HCT116 (cell line): ENCODE measurements at regions not wholly inside any gene's neighbourhood (a gene's known extent, or its start where the extent isn't known, plus 50 kb on each side); places are given as distances from the start of the nearest gene placed in this dataset.

Source experiments
- ELF1 ChIP-seq: IDR thresholded peaks from 2 replicates; pipeline ENCODE4 v1.6.1; 2012; ENCODE audit warnings: low read depth, borderline replicate concordance
- EZH2 ChIP-seq: fragments of 200-600 bp; sonication (generic); IDR thresholded peaks from 2 replicates; pipeline ENCODE4 v1.6.1; 2017; ENCODE audit warnings: antibody characterized with exemption, mixed run types
- MAX ChIP-seq: IDR thresholded peaks from 2 replicates; pipeline ENCODE4 v1.6.1; 2012
- POLR2AphosphoS5 ChIP-seq: IDR thresholded peaks from 2 replicates; pipeline ENCODE4 v1.6.1; 2011; ENCODE audit warnings: mild to moderate bottlenecking, low read depth, low read length, moderate library complexity
- RAD21 ChIP-seq: IDR thresholded peaks from 2 replicates; pipeline ENCODE4 v1.6.1; 2012; ENCODE audit warnings: low read depth, mild to moderate bottlenecking
- REST ChIP-seq: IDR thresholded peaks from 2 replicates; pipeline ENCODE4 v1.6.1; 2012; ENCODE audit warnings: low read depth
- SIN3A ChIP-seq: IDR thresholded peaks from 2 replicates; pipeline ENCODE4 v1.6.1; 2012; ENCODE audit warnings: low read depth
- SP1 ChIP-seq: IDR thresholded peaks from 2 replicates; pipeline ENCODE4 v1.6.1; 2012; ENCODE audit warnings: low read depth
- ZBTB33 ChIP-seq: IDR thresholded peaks from 2 replicates; pipeline ENCODE4 v1.6.1; 2011; ENCODE audit warnings: mild to moderate bottlenecking, low read length, moderate library complexity; ENCODE audit not compliant: insufficient replicate concordance; ENCODE audit errors: extremely low read depth
- ZNF274 ChIP-seq: fragments of 200-500 bp; sonication (Bioruptor generic); IDR thresholded peaks from 2 replicates; pipeline ENCODE4 v1.6.1; 2014; ENCODE audit warnings: mild to moderate bottlenecking, low read depth, low read length, inconsistent platforms
- TF ChIP-seq, protein P1 (sequence below), 3 experiments: fragments of 200-600 bp in 1 of 3; sonication (generic) in 1 of 3; IDR thresholded peaks in 2 of 3; conservative IDR thresholded peaks in 1 of 3; 2 replicates each; pipeline ENCODE4 v1.5.1; 2012 to 2017; ENCODE audit warnings: low read depth in 2 of 3, low read length in 2 of 3, antibody characterized with exemption in 1 of 3, borderline replicate concordance in 1 of 3, control low read depth in 1 of 3, mild to moderate bottlenecking in 1 of 3, mixed read lengths in 1 of 3, mixed run types in 1 of 3, moderate library complexity in 1 of 3; ENCODE audit not compliant: insufficient read depth in 1 of 3
- TF ChIP-seq, protein P2 (sequence below): IDR thresholded peaks from 2 replicates; pipeline ENCODE4 v1.6.1; 2012

GRCh38 chr3:67094167-67094566 lies 96.1 kb downstream of the KBTBD8 start:
- TF ChIP-seq POLR2AphosphoS5 (no peak), MAX (no peak), RAD21 (no peak), SIN3A (no peak), EZH2 (no peak), ELF1 (no peak), ZBTB33 (no peak), ZNF274 (no peak), SP1 (no peak), REST (no peak)
- TF ChIP-seq, protein P1, sequence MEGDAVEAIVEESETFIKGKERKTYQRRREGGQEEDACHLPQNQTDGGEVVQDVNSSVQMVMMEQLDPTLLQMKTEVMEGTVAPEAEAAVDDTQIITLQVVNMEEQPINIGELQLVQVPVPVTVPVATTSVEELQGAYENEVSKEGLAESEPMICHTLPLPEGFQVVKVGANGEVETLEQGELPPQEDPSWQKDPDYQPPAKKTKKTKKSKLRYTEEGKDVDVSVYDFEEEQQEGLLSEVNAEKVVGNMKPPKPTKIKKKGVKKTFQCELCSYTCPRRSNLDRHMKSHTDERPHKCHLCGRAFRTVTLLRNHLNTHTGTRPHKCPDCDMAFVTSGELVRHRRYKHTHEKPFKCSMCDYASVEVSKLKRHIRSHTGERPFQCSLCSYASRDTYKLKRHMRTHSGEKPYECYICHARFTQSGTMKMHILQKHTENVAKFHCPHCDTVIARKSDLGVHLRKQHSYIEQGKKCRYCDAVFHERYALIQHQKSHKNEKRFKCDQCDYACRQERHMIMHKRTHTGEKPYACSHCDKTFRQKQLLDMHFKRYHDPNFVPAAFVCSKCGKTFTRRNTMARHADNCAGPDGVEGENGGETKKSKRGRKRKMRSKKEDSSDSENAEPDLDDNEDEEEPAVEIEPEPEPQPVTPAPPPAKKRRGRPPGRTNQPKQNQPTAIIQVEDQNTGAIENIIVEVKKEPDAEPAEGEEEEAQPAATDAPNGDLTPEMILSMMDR (IDR thresholded peaks at IDR 0.05 in 2 of 3, conservative IDR thresholded peaks at IDR 0.05 in 1 of 3; ENCODE audit: borderline replicate concordance in 1 of 3, insufficient read depth in 1 of 3, low read depth in 2 of 3, low read length in 2 of 3) = no peak
- TF ChIP-seq, protein P2, sequence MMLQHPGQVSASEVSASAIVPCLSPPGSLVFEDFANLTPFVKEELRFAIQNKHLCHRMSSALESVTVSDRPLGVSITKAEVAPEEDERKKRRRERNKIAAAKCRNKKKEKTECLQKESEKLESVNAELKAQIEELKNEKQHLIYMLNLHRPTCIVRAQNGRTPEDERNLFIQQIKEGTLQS = no peak
